LNCaP clone FGC (cell line): ENCODE measurements at regions not wholly inside any gene's neighbourhood (a gene's known extent, or its start where the extent isn't known, plus 50 kb on each side); places are given as distances from the start of the nearest gene placed in this dataset.

ENCODE experiments used
- DNase-seq: peaks from one replicate; pipeline ENCODE4 v3.0.0-alpha.2; 2011; ENCODE audit warnings: low read depth
- H3K4me3 ChIP-seq: 2 replicates; pipeline ENCODE4 v1.5.1; 2011; ENCODE audit warnings: mild to moderate bottlenecking, low read depth, low read length, control low read depth
- CTCF ChIP-seq: IDR thresholded peaks from 2 replicates; pipeline ENCODE4 v1.5.1; 2012; ENCODE audit warnings: mild to moderate bottlenecking; ENCODE audit not compliant: control insufficient read depth, insufficient read depth; ENCODE audit errors: extremely low read depth

- peak; percentile 80 for DNase-seq
- peak; percentile 91 for TF ChIP-seq CTCF
- no peak overlapping the region for H3K4me3 ChIP-seq
These were observed 145.5 kb upstream of the CTAGE1 start for GRCh38 chr18:22563164-22563583.

GRCh38 chr18:22564036-22564435 is 146.3 kb upstream of the CTAGE1 start:
- H3K4me3 ChIP-seq: no peak overlapping the region
- no peak for TF ChIP-seq CTCF
- no peak for DNase-seq

- TF ChIP-seq CTCF: no peak
- no peak overlapping the region for H3K4me3 ChIP-seq
- DNase-seq: no peak
These were observed 149.1 kb upstream of the CTAGE1 start for GRCh38 chr18:22566703-22567420.

GRCh38 chr18:22567794-22568193 is 150.1 kb upstream of the CTAGE1 start:
- no peak for DNase-seq
- H3K4me3 ChIP-seq: no peak overlapping the region
- TF ChIP-seq CTCF: no peak

- DNase-seq: no peak
- no peak for TF ChIP-seq CTCF
- H3K4me3 ChIP-seq: no peak overlapping the region
These were observed 152.8 kb upstream of the CTAGE1 start for GRCh38 chr18:22570492-22570891.

- TF ChIP-seq CTCF: no peak
- no peak overlapping the region for H3K4me3 ChIP-seq
- DNase-seq: no peak
These were observed 154.6 kb upstream of the CTAGE1 start for GRCh38 chr18:22572341-22572740.

- no peak overlapping the region for H3K4me3 ChIP-seq
- TF ChIP-seq CTCF: no peak
- no peak for DNase-seq
These were observed 161.6 kb upstream of the CTAGE1 start for GRCh38 chr18:22579271-22579670.
